Liver (tissue), 3 donors: ENCODE measurements at regions not wholly inside any gene's neighbourhood (a gene's known extent, or its start where the extent isn't known, plus 50 kb on each side); places are given as distances from the start of the nearest gene placed in this dataset.
"Not testable (repeated sequence)": the region's sequence is repeated elsewhere in the genome, so short reads cannot be mapped to it uniquely, and the experiment has no call there.

Experiments
- EGR1 ChIP-seq, 2 donors: IDR thresholded peaks; 2 replicates each; pipeline ENCODE4 v1.6.1; 2016 to 2018; ENCODE audit warnings: antibody characterized with exemption in 2 of 2, low read depth in 2 of 2
- FOXA1 ChIP-seq: IDR thresholded peaks from 2 replicates; pipeline ENCODE4 v1.6.1; 2016; ENCODE audit warnings: antibody characterized with exemption
- HNF4A ChIP-seq, 2 donors: conservative IDR thresholded peaks; 2 replicates each; pipeline ENCODE4 v1.6.1; 2016; ENCODE audit warnings: antibody characterized with exemption in 2 of 2, mild to moderate bottlenecking in 2 of 2
- JUND ChIP-seq, 2 donors: IDR thresholded peaks; 2 replicates each; pipeline ENCODE4 v1.6.1; 2016; ENCODE audit warnings: antibody characterized with exemption in 2 of 2
- RAD21 ChIP-seq, 2 donors: IDR thresholded peaks; 2 replicates each; pipeline ENCODE4 v1.6.1; 2016; ENCODE audit warnings: antibody characterized with exemption in 2 of 2, mild to moderate bottlenecking in 2 of 2
- RXRA ChIP-seq, 2 donors: IDR thresholded peaks; 2 replicates each; pipeline ENCODE4 v1.6.1; 2017 to 2018; ENCODE audit warnings: antibody characterized with exemption in 2 of 2, mild to moderate bottlenecking in 1 of 2
- SP1 ChIP-seq: IDR thresholded peaks from 2 replicates; pipeline ENCODE4 v1.6.1; 2018; ENCODE audit warnings: antibody characterized with exemption, mild to moderate bottlenecking
- TAF1 ChIP-seq: conservative IDR thresholded peaks from 2 replicates; pipeline ENCODE4 v1.6.1; 2016; ENCODE audit warnings: antibody characterized with exemption, mild to moderate bottlenecking
- YY1 ChIP-seq: IDR thresholded peaks from 2 replicates; pipeline ENCODE4 v1.6.1; 2016; ENCODE audit warnings: antibody characterized with exemption, mild to moderate bottlenecking
- TF ChIP-seq, protein P1 (sequence below): fragments of 150-350 bp; IDR thresholded peaks from 2 replicates; pipeline ENCODE4 v1.5.1; 2017; ENCODE audit warnings: improper control_type of control experiment, low read depth, low read length; ENCODE audit not compliant: missing input control
- TF ChIP-seq, protein P2 (sequence below): IDR thresholded peaks from 2 replicates; pipeline ENCODE4 v1.6.1; 2016; ENCODE audit warnings: antibody characterized with exemption
- TF ChIP-seq, protein P3 (sequence below): IDR thresholded peaks from 2 replicates; pipeline ENCODE4 v1.6.1; 2016; ENCODE audit warnings: antibody characterized with exemption, mild to moderate bottlenecking
- TF ChIP-seq, protein P4 (sequence below): IDR thresholded peaks from 2 replicates; pipeline ENCODE4 v1.6.1; 2016; ENCODE audit warnings: antibody characterized with exemption
- donor health status: healthy.
- donor health status: healthy.

DNA sequence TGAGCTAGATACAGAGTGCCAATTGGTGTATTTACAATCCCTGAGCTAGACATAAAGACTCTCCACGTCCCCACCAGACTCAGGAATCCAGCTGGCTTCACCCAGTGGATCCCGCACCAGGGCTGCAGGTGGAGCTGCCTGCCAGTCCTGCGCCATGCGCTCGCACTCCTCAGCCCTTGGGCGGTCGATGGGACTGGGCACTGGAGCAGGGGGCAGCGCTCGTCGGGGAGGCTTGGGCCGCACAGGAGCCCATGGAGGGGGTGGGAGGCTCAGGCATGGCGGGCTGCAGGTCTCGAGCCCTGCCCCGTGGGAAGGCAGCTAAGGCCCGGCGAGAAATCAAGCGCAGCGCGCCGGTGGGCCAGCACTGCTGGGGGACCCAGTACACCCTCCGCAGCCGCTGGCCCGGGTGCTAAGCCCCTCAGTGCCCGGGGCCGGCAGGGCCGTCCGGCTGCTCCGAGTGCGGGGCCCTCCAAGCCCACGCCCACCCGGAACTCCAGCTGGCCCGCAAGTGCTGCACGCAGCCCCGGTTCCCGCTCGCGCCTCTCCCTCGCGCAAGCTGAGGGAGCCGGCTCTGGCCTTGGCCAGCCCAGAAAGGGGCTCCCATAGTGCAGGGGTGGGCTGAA, 176.2 kb downstream of the UACA start:
- TF ChIP-seq, protein P1, sequence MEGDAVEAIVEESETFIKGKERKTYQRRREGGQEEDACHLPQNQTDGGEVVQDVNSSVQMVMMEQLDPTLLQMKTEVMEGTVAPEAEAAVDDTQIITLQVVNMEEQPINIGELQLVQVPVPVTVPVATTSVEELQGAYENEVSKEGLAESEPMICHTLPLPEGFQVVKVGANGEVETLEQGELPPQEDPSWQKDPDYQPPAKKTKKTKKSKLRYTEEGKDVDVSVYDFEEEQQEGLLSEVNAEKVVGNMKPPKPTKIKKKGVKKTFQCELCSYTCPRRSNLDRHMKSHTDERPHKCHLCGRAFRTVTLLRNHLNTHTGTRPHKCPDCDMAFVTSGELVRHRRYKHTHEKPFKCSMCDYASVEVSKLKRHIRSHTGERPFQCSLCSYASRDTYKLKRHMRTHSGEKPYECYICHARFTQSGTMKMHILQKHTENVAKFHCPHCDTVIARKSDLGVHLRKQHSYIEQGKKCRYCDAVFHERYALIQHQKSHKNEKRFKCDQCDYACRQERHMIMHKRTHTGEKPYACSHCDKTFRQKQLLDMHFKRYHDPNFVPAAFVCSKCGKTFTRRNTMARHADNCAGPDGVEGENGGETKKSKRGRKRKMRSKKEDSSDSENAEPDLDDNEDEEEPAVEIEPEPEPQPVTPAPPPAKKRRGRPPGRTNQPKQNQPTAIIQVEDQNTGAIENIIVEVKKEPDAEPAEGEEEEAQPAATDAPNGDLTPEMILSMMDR: not testable (repeated sequence)
- TF ChIP-seq FOXA1; TAF1; JUND (IDR thresholded peaks at IDR 0.05); EGR1 (IDR thresholded peaks at IDR 0.05; ENCODE audit: low read depth in 2 of 2); RAD21 (IDR thresholded peaks at IDR 0.05); SP1; HNF4A (conservative IDR thresholded peaks at IDR 0.05); YY1; RXRA (IDR thresholded peaks at IDR 0.05): not testable (repeated sequence)
- TF ChIP-seq, protein P2, sequence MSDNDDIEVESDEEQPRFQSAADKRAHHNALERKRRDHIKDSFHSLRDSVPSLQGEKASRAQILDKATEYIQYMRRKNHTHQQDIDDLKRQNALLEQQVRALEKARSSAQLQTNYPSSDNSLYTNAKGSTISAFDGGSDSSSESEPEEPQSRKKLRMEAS: not testable (repeated sequence)
- TF ChIP-seq, protein P3, sequence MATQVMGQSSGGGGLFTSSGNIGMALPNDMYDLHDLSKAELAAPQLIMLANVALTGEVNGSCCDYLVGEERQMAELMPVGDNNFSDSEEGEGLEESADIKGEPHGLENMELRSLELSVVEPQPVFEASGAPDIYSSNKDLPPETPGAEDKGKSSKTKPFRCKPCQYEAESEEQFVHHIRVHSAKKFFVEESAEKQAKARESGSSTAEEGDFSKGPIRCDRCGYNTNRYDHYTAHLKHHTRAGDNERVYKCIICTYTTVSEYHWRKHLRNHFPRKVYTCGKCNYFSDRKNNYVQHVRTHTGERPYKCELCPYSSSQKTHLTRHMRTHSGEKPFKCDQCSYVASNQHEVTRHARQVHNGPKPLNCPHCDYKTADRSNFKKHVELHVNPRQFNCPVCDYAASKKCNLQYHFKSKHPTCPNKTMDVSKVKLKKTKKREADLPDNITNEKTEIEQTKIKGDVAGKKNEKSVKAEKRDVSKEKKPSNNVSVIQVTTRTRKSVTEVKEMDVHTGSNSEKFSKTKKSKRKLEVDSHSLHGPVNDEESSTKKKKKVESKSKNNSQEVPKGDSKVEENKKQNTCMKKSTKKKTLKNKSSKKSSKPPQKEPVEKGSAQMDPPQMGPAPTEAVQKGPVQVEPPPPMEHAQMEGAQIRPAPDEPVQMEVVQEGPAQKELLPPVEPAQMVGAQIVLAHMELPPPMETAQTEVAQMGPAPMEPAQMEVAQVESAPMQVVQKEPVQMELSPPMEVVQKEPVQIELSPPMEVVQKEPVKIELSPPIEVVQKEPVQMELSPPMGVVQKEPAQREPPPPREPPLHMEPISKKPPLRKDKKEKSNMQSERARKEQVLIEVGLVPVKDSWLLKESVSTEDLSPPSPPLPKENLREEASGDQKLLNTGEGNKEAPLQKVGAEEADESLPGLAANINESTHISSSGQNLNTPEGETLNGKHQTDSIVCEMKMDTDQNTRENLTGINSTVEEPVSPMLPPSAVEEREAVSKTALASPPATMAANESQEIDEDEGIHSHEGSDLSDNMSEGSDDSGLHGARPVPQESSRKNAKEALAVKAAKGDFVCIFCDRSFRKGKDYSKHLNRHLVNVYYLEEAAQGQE: not testable (repeated sequence)
- TF ChIP-seq, protein P4, sequence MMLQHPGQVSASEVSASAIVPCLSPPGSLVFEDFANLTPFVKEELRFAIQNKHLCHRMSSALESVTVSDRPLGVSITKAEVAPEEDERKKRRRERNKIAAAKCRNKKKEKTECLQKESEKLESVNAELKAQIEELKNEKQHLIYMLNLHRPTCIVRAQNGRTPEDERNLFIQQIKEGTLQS: not testable (repeated sequence)
